HUES48 (cell line): ENCODE measurements at regions not wholly inside any gene's neighbourhood (a gene's known extent, or its start where the extent isn't known, plus 50 kb on each side); places are given as distances from the start of the nearest gene placed in this dataset.

ENCODE experiments used
- H3K27ac ChIP-seq: one replicate; pipeline ENCODE4 v1.7.0; 2013; ENCODE audit warnings: low read depth, low read length, inconsistent platforms
- H3K27me3 ChIP-seq: 2 replicates; pipeline ENCODE4 v1.6.1; 2013; ENCODE audit warnings: mild to moderate bottlenecking, low read length; ENCODE audit not compliant: control insufficient read depth, insufficient read depth
- H3K36me3 ChIP-seq: 2 replicates; pipeline ENCODE4 v1.6.1; 2013; ENCODE audit warnings: low read length; ENCODE audit not compliant: control insufficient read depth, insufficient read depth
- H3K4me1 ChIP-seq: 2 replicates; pipeline ENCODE4 v1.6.1; 2013; ENCODE audit warnings: mild to moderate bottlenecking, low read length; ENCODE audit not compliant: control insufficient read depth, insufficient read depth
- H3K4me3 ChIP-seq: 2 replicates; pipeline ENCODE4 v1.5.1; 2013; ENCODE audit warnings: mild to moderate bottlenecking, low read depth, low read length
- H3K9ac ChIP-seq: 2 replicates; pipeline ENCODE4 v1.6.1; 2013; ENCODE audit warnings: mild to moderate bottlenecking, low read depth, low read length, moderate library complexity
- H3K9me3 ChIP-seq: 2 replicates; pipeline ENCODE4 v1.6.1; 2013; ENCODE audit warnings: low read length; ENCODE audit not compliant: control insufficient read depth, insufficient read depth

DNA sequence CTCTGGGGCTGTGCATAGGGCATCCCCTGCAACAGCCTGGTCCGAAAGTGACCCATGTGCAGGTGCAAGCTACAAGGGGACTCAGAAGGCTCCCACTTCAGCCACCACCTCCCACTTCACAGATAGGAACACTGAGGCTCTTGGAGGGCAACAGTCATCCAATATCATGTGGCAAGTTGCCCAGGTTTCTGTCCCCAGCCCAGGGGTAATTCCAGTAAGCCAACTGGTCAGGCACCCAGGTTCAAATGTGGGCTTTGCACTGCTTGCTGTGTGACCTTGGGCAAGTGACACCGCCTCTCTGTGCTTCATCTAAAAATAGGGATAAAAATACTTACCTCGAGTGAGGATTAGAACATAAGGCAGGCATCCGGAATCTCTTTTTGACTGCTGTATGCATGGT is 62.0 kb upstream of the SIRPA start:
- H3K27me3 ChIP-seq = no peaks in the 10 kb centered on the region
- no peak overlapping the region for H3K9ac ChIP-seq

DNA sequence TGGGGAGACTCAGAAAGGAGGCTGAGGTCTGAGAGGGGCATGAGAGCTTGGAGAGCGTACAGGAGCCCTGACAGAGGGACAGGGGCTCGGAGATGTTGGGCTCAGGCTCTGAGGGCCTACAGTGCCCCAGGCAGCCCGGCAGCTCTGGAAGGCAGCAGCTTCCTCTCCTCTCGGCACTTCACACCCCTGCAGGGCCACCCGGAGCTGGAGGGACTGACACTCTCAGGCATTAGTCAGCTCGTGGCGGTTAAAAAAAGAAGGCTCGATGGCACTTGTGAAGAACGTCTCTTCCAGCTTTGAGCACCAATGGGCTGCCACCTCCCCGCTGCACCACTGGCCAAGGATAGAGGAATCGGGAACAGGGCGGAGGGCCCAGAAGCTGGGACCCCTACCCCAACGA is 62.6 kb upstream of the SIRPA start:
- Histone ChIP-seq H3K9ac (no peak overlapping the region), H3K36me3 (no peaks in the 10 kb centered on the region), H3K27me3 (no peaks in the 10 kb centered on the region), H3K27ac (no peak overlapping the region), H3K4me3 (no peak overlapping the region), H3K4me1 (no peaks in the 10 kb centered on the region), H3K9me3 (no peaks in the 10 kb centered on the region)

More for the DNA sequence above, 62.0 kb upstream of the SIRPA start:
- no peaks in the 10 kb centered on the region for H3K4me1 ChIP-seq
- H3K27ac ChIP-seq = no peak overlapping the region
- no peaks in the 10 kb centered on the region for H3K36me3 ChIP-seq
- H3K9me3 ChIP-seq = no peaks in the 10 kb centered on the region
- H3K4me3 ChIP-seq = no peak overlapping the region

DNA sequence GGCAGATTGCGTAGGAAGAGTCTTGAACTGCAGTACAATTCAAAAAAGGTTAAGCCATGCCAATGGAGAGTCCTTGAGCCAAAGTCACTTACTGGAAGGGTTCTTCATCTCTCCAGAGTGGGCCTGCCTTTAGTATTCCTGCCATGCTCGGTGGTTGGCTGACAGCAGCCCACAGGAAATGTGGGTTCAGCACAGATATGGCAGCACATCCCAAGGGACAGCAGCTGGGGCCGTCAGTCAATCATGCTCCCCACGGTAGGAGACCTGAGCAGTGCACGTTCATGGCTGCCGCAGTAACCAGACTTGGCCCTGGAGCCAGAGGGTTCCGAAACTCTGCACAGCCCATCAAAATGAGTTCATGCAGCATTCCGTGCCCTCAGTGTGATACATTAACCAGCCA is 63.6 kb upstream of the SIRPA start:
- H3K9me3 ChIP-seq = no peaks in the 10 kb centered on the region
- no peak overlapping the region for H3K4me3 ChIP-seq
- H3K27ac ChIP-seq = no peak overlapping the region
- H3K4me1 ChIP-seq = no peaks in the 10 kb centered on the region
- no peaks in the 10 kb centered on the region for H3K27me3 ChIP-seq
- H3K36me3 ChIP-seq = no peaks in the 10 kb centered on the region
- no peak overlapping the region for H3K9ac ChIP-seq

DNA sequence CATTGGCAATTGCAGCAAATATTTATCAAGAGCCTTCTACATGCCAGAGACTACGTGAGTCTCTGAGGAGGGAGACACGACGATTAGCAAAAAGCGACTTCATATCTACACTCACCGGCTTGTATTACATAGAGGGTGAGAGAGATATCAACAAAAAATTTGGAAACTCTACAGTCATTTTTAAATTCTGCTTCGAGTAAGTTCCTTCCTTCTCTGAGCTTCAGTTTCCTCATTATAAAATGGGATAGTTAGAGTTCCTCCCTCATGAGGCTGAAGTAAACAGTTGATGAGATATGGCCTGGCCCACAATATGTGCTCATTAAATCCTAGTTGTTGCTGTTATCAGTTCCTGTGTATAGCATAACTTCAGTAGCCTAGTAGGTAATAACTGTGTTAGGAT is 64.1 kb upstream of the SIRPA start:
- Histone ChIP-seq H3K4me1 (no peaks in the 10 kb centered on the region), H3K4me3 (no peak overlapping the region), H3K9me3 (no peaks in the 10 kb centered on the region), H3K36me3 (no peaks in the 10 kb centered on the region), H3K27me3 (no peaks in the 10 kb centered on the region), H3K9ac (no peak overlapping the region), H3K27ac (no peak overlapping the region)

DNA sequence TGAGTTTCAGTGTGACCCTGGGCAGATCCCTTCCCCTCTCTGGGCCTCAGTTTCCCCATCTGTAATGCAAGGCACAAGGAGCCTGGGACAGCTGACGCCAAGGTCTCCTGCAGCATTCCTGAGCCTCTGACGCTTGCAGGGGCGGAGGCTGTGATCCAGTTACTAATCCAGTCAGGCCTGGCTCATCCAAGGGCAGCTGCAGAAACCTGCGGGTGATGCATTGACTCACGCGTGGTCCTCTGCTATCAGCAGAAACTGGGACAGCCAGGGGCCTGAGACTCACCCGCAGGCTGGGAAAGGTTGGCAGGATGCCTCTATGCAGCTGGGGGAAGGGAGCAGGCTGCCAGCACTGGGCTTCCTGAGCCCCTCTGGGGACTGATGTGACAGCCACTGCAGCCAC is 65.0 kb upstream of the SIRPA start:
- Histone ChIP-seq H3K4me3 (no peak overlapping the region), H3K36me3 (no peaks in the 10 kb centered on the region), H3K9ac (no peak overlapping the region), H3K27ac (no peak overlapping the region), H3K4me1 (no peaks in the 10 kb centered on the region), H3K27me3 (no peaks in the 10 kb centered on the region), H3K9me3 (no peaks in the 10 kb centered on the region)

DNA sequence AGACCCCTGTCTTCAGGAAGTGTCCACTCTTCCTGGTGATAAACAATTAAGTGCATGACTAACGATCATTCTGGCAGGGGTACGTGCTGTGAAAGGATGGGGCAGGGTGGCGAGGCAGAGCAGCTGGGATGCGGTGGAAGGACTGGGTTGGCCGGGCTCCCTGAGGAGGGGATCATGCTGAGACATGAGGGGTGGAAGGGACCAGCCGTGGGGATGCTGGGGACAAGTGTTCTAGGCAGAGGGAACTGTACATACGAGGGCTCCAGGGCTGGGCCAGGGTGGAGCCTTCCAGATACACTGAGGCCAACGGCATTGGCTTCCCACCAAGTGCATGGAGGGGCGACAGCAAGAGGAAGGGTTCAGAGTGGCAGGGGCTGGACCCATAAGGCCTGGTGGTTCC is 65.7 kb upstream of the SIRPA start:
- no peak overlapping the region for H3K9ac ChIP-seq
- H3K36me3 ChIP-seq = no peaks in the 10 kb centered on the region
- H3K27me3 ChIP-seq = no peaks in the 10 kb centered on the region
- no peaks in the 10 kb centered on the region for H3K9me3 ChIP-seq
- H3K4me1 ChIP-seq = no peaks in the 10 kb centered on the region
- no peak overlapping the region for H3K27ac ChIP-seq
- H3K4me3 ChIP-seq = no peak overlapping the region

DNA sequence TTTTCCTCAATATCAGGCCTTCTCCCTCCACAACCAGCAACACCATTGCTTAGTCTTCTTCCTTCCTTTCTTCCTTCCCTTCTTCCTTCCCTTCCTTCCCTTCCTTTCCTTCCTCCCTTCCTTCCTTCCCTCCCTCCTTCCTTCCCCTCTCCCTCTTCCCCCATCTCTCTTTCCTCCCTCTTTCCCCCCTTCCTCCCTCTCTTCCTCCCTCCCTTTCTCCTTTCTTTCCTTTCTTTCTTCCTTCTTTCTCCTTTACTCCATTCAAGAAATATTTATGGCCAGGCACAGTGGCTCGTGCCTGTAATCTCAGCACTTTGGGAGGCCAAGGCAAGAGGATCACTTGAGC is 66.4 kb upstream of the SIRPA start:
- H3K27ac ChIP-seq = no peak overlapping the region
- H3K9ac ChIP-seq = no peak overlapping the region
- H3K27me3 ChIP-seq = no peaks in the 10 kb centered on the region
- H3K4me3 ChIP-seq = no peak overlapping the region
- H3K4me1 ChIP-seq = no peaks in the 10 kb centered on the region
- H3K9me3 ChIP-seq = no peaks in the 10 kb centered on the region
- no peaks in the 10 kb centered on the region for H3K36me3 ChIP-seq

DNA sequence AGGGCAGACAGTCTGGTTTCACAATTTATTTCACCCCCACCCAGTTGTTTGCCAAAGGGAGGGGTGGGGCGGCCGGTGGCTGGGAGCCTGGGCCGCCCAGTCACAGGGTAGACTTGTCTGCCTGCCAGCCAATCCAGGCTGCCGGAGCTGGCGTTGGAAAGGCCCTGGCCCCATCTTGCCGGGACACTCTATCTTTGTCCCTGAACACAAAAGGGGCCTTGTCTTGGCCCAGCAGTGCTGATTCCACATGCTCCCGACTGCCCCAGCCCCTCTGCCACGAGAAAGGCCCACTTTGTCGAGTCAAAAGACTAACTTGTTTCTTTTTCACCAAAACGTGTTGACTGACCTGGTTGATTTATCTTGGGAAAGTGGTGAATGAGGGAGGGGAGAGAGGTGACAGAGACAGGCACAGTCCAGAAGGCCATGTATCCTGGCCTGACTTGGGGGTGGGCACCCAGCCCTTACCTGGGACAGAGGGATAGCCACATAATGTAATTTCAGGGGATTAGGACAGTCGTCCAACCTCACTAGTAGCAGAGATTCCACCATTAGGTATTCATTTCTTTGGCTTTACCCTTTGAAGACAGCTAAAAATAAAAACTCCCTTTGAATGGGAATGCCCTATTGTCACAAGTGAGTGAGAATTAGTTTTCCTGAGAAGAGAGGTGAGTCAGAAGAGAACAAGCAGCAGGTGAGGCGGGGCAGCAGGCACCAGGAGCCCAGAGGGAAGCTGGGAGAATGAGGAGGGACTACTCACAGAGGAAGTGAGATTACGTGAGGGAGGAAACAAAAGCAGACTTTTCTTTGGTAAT is 67.0 kb upstream of the SIRPA start:
- H3K4me3 ChIP-seq = no peak overlapping the region
- no peak overlapping the region for H3K9ac ChIP-seq
- no peaks in the 10 kb centered on the region for H3K27me3 ChIP-seq
- peak overlapping the region; percentile 46 for H3K27ac ChIP-seq
- H3K9me3 ChIP-seq = no peaks in the 10 kb centered on the region
- no peaks in the 10 kb centered on the region for H3K36me3 ChIP-seq
- no peaks in the 10 kb centered on the region for H3K4me1 ChIP-seq

DNA sequence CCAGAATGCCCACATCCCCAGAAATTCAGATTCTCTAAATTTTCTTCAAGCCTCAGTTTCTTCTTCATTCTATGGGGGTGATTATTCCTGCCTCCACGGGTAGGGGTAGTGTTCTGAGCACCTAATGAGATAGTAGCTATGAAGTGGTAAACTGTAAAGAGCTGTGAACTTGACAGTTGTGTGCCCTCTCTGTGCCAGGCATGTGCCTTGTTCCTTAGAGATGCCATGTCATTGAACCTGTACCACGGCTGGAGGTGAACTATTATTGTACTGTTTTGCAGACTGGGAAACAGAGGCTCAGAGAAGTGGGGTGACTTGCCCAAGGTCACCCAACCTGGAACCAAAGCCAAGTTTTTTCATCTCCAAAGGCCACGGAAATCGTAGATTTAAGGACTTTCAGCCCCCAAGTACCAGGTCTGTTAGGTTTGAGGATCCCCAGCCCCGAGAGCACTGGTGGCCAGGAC is 67.7 kb upstream of the SIRPA start:
- Histone ChIP-seq H3K27me3 (no peaks in the 10 kb centered on the region), H3K4me3 (no peak overlapping the region), H3K9me3 (no peaks in the 10 kb centered on the region), H3K36me3 (no peaks in the 10 kb centered on the region), H3K4me1 (no peaks in the 10 kb centered on the region), H3K27ac (no peak overlapping the region), H3K9ac (no peak overlapping the region)

DNA sequence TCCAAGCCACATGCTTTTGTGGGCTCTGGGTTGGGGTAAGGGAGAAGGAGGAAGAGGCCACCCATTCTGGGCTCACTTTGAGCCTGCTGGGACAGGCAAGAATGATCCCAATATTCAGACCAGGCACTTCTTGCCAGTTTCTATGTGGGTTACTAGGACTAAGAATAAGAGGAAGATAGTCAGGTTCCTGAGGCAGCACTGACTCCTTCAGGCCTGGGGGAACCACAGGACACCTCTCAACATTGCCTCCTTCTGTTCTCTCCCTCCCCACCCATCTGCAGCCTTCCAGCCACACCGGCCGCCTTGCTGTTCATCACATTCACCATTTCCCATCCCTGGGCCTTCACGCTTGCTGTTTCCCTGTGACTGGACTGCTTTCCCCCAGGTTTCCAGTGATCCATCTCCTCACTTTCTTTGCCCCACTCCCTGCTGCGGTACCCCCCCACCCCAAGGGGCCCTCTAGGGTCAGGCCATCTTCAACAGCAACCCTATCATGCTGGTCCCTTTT is 69.2 kb upstream of the SIRPA start:
- Histone ChIP-seq H3K4me3 (no peak overlapping the region), H3K9ac (no peak overlapping the region), H3K4me1 (no peaks in the 10 kb centered on the region), H3K36me3 (no peaks in the 10 kb centered on the region), H3K27ac (no peak overlapping the region), H3K27me3 (no peaks in the 10 kb centered on the region), H3K9me3 (no peaks in the 10 kb centered on the region)

DNA sequence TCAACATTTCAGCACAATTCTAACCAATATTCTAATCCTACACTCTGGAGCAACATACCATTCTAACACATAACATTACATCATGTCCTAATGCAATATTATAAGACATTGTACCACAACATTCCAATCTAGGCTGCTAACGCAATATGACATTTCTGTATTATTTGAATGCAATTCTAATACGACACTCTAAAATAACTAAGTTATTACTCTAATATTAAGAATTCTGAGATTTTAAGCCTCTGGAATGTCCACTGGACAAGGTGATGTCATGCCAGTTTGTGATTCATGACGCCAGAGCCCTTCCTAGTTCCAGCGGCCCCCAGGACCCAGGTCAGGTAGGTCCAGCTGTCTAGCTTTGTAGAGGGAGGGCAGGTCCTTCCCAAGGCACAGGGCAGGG is 69.7 kb upstream of the SIRPA start:
- Histone ChIP-seq H3K36me3 (no peaks in the 10 kb centered on the region), H3K27ac (no peak overlapping the region), H3K4me3 (no peak overlapping the region), H3K9ac (no peak overlapping the region), H3K27me3 (no peaks in the 10 kb centered on the region), H3K4me1 (no peaks in the 10 kb centered on the region), H3K9me3 (no peaks in the 10 kb centered on the region)
